CD4-positive, CD25-positive, alpha-beta regulatory T cell (primary cell): ENCODE measurements at regions not wholly inside any gene's neighbourhood (a gene's known extent, or its start where the extent isn't known, plus 50 kb on each side); places are given as distances from the start of the nearest gene placed in this dataset.

Source experiments
- ATAC-seq, 2 donors: fragments of 150-1000 bp; cut with Tn5 transposase; one replicate each; pipeline ENCODE4 v1.10.0; 2021; ENCODE audit warnings: low read depth in 2 of 2, moderate number of reproducible peaks in 2 of 2, moderate library complexity in 1 of 2
- DNase-seq, 3 donors: peaks; one replicate each; pipeline versions ENCODE4 v3.0.0 to v3.0.0-alpha.2; 2012 to 2022; ENCODE audit warnings: mixed read lengths in 1 of 3
- H3K27ac ChIP-seq: one replicate; pipeline ENCODE4 v1.7.0; 2013; ENCODE audit warnings: mild to moderate bottlenecking, low read length; ENCODE audit not compliant: insufficient read depth, poor library complexity, severe bottlenecking
- H3K27me3 ChIP-seq: one replicate; pipeline ENCODE4 v1.7.0; 2013; ENCODE audit warnings: low read length; ENCODE audit not compliant: control insufficient read depth, insufficient read depth
- H3K36me3 ChIP-seq: one replicate; pipeline ENCODE4 v1.7.0; 2013; ENCODE audit warnings: mild to moderate bottlenecking, low read length, moderate library complexity; ENCODE audit not compliant: control insufficient read depth, insufficient read depth
- H3K4me1 ChIP-seq: 2 replicates; pipeline ENCODE4 v1.7.0; 2013; ENCODE audit warnings: mild to moderate bottlenecking, low read length; ENCODE audit not compliant: insufficient read depth, control insufficient read depth, poor library complexity, severe bottlenecking
- H3K4me3 ChIP-seq: one replicate; pipeline ENCODE4 v1.7.0; 2013; ENCODE audit warnings: low read depth, mild to moderate bottlenecking, low read length, moderate library complexity
- H3K9me3 ChIP-seq, 2 experiments: 1 replicate in 1 of 2; 2 replicates in 1 of 2; pipeline ENCODE4 v1.7.0; 2013; ENCODE audit warnings: low read length in 2 of 2, mild to moderate bottlenecking in 1 of 2, moderate library complexity in 1 of 2; ENCODE audit not compliant: control insufficient read depth in 2 of 2
- H3K27ac Mint-ChIP-seq, 3 donors: one replicate each; pipeline ENCODE4 v1.8.0; 2020 to 2022; ENCODE audit warnings: mild to moderate bottlenecking in 3 of 3, mixed read lengths in 3 of 3, moderate library complexity in 2 of 3
- H3K27me3 Mint-ChIP-seq: one replicate; pipeline ENCODE4 v1.8.0; 2022; ENCODE audit warnings: mild to moderate bottlenecking, mixed read lengths
- H3K36me3 Mint-ChIP-seq: one replicate; pipeline ENCODE4 v1.8.0; 2020; ENCODE audit warnings: mixed read lengths
- H3K4me1 Mint-ChIP-seq, 4 donors: one replicate each; pipeline ENCODE4 v1.8.0; 2020 to 2022; ENCODE audit warnings: mixed read lengths in 4 of 4, mild to moderate bottlenecking in 1 of 4
- H3K4me3 Mint-ChIP-seq, 4 donors: one replicate each; pipeline ENCODE4 v1.8.0; 2020 to 2022; ENCODE audit warnings: mild to moderate bottlenecking in 4 of 4, mixed read lengths in 4 of 4, moderate library complexity in 3 of 4
- H3K9me3 Mint-ChIP-seq, 7 donors: one replicate each; pipeline ENCODE4 v1.8.0; 2020 to 2022; ENCODE audit warnings: mixed read lengths in 7 of 7, mild to moderate bottlenecking in 3 of 7, moderate library complexity in 2 of 7

DNA sequence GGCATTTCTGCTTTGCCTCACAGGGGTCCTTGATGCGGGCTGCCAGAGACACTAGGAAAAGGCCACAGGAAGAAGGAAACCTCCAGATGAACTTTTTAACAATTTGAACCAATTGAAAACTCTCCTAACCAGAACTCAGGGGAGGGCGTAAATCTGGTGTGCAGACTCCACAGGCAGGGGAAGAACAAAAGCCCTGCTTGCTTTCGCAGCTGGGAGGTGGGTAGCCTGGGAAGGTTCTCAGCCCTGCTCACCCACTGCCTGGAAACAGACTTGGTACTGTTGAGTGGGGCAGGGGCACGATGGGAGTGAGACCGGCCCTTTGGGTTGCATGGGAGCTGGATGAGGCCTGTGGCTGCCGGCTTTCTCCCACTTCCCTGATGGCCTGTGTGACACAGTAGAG is 237.8 kb upstream of the TLE4 start:
- Histone ChIP-seq H3K4me3 (no peak overlapping the region), H3K9me3 (peaks cover 0 to 8% of the 10 kb centered on the region in 2 experiments), H3K4me1 (no peaks in the 10 kb centered on the region), H3K27me3 (no peaks in the 10 kb centered on the region), H3K27ac (no peak overlapping the region), H3K36me3 (no peaks in the 10 kb centered on the region)
- DNase-seq (no peak), ATAC-seq (no peak)
- Mint-ChIP-seq H3K9me3 (peaks cover 0 to 4% (median 2%) of the 10 kb centered on the region in 7 donors), H3K27me3 (no peaks in the 10 kb centered on the region), H3K4me1 (no peaks in the 10 kb centered on the region), H3K36me3 (no peaks in the 10 kb centered on the region), H3K4me3 (no peak overlapping the region), H3K27ac (no peak overlapping the region)

DNA sequence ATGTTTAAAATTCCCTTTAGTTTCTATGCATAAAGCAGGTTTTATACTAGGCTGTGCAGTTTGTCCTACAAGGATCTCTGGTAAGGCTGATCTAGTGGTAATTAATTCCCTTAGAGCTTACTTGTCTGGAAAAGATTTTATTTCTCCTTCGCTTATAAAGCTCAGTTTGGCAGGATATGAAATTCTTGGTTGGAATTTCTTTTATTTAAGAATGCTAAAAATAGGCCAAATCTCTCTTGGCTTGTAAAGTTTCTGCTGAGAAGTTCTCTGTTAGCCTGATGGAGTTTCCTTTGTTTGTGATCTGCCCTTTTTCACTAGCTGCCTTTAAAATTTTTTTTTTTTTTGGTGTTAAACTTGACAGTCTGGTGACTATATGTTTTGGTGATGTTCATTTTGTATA is 237.1 kb upstream of the TLE4 start:
- Mint-ChIP-seq H3K4me1 (no peaks in the 10 kb centered on the region), H3K27ac (no peak overlapping the region), H3K27me3 (no peaks in the 10 kb centered on the region), H3K9me3 (peaks cover 0 to 4% (median 2%) of the 10 kb centered on the region in 7 donors), H3K4me3 (no peak overlapping the region), H3K36me3 (no peaks in the 10 kb centered on the region)
- Histone ChIP-seq H3K27me3 (no peaks in the 10 kb centered on the region), H3K36me3 (no peaks in the 10 kb centered on the region), H3K27ac (no peak overlapping the region), H3K4me3 (no peak overlapping the region), H3K4me1 (no peaks in the 10 kb centered on the region), H3K9me3 (peaks cover 0 to 8% of the 10 kb centered on the region in 2 experiments)
- DNase-seq (no peak), ATAC-seq (no peak)

DNA sequence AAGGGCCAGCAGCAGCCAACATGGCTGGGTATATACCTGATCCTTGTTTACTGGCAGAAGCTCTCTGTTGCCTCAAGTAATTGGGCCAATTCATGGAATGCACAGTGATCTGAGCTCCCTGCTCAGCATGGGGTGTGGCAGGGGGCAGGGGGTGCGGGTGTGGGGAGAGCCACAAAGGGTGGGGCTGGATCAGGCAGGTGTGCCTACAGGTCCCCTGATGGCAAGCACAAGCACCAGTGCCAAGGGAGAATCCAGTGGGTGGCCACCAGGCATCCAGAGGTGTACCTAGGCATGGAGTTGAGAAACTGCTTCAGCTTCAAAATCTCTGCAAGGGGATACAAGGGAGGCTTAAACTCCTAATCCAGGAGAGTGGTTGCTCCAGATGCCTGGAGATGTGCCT is 235.8 kb upstream of the TLE4 start:
- no peak for ATAC-seq
- H3K27ac Mint-ChIP-seq, result no peak overlapping the region
- H3K27ac ChIP-seq, result no peak overlapping the region
- peaks cover 0 to 8% of the 10 kb centered on the region in 2 experiments for H3K9me3 ChIP-seq
- DNase-seq, result no peak
- no peaks in the 10 kb centered on the region for H3K4me1 Mint-ChIP-seq
- no peak overlapping the region for H3K4me3 ChIP-seq
- H3K4me3 Mint-ChIP-seq, result no peak overlapping the region
- no peaks in the 10 kb centered on the region for H3K36me3 Mint-ChIP-seq
- H3K4me1 ChIP-seq, result no peaks in the 10 kb centered on the region
- no peaks in the 10 kb centered on the region for H3K27me3 ChIP-seq
- no peaks in the 10 kb centered on the region for H3K36me3 ChIP-seq
- H3K27me3 Mint-ChIP-seq, result no peaks in the 10 kb centered on the region
- H3K9me3 Mint-ChIP-seq, result peaks cover 0 to 3% (median 2%) of the 10 kb centered on the region in 7 donors

GRCh38 chr9:79341561-79341960 is 230.2 kb upstream of the TLE4 start:
- peaks cover 0 to 2% of the 10 kb centered on the region in 2 experiments for H3K9me3 ChIP-seq
- Mint-ChIP-seq H3K27me3 (no peaks in the 10 kb centered on the region), H3K4me1 (no peaks in the 10 kb centered on the region), H3K4me3 (no peak overlapping the region), H3K9me3 (peaks cover 0 to 3% (median 0%) of the 10 kb centered on the region in 7 donors), H3K36me3 (no peaks in the 10 kb centered on the region), H3K27ac (no peak overlapping the region)
- H3K4me3 ChIP-seq, result no peak overlapping the region
- no peaks in the 10 kb centered on the region for H3K27me3 ChIP-seq
- no peaks in the 10 kb centered on the region for H3K4me1 ChIP-seq
- H3K36me3 ChIP-seq, result no peaks in the 10 kb centered on the region
- DNase-seq (no peak), ATAC-seq (no peak)
- no peak overlapping the region for H3K27ac ChIP-seq

GRCh38 chr9:79346350-79347020 is 225.3 kb upstream of the TLE4 start:
- Mint-ChIP-seq H3K27ac (no peak overlapping the region), H3K9me3 (peaks cover 0 to 2% (median 0%) of the 10 kb centered on the region in 7 donors), H3K4me3 (no peak overlapping the region), H3K36me3 (no peaks in the 10 kb centered on the region), H3K27me3 (no peaks in the 10 kb centered on the region), H3K4me1 (no peaks in the 10 kb centered on the region)
- DNase-seq (no peak), ATAC-seq (no peak)
- Histone ChIP-seq H3K4me1 (no peaks in the 10 kb centered on the region), H3K36me3 (no peaks in the 10 kb centered on the region), H3K27ac (no peak overlapping the region), H3K4me3 (no peak overlapping the region), H3K9me3 (no peaks in the 10 kb centered on the region), H3K27me3 (no peaks in the 10 kb centered on the region)

GRCh38 chr9:79352322-79352721 is 219.4 kb upstream of the TLE4 start:
- no peaks in the 10 kb centered on the region for H3K27me3 ChIP-seq
- Mint-ChIP-seq H3K4me1 (no peaks in the 10 kb centered on the region), H3K36me3 (no peaks in the 10 kb centered on the region), H3K4me3 (no peak overlapping the region), H3K9me3 (peaks cover 0 to 4% (median 0%) of the 10 kb centered on the region in 7 donors), H3K27ac (no peak overlapping the region), H3K27me3 (no peaks in the 10 kb centered on the region)
- H3K36me3 ChIP-seq, result no peaks in the 10 kb centered on the region
- no peaks in the 10 kb centered on the region for H3K9me3 ChIP-seq
- H3K4me3 ChIP-seq, result no peak overlapping the region
- ATAC-seq (no peak), DNase-seq (no peak)
- no peak overlapping the region for H3K27ac ChIP-seq
- no peaks in the 10 kb centered on the region for H3K4me1 ChIP-seq

DNA sequence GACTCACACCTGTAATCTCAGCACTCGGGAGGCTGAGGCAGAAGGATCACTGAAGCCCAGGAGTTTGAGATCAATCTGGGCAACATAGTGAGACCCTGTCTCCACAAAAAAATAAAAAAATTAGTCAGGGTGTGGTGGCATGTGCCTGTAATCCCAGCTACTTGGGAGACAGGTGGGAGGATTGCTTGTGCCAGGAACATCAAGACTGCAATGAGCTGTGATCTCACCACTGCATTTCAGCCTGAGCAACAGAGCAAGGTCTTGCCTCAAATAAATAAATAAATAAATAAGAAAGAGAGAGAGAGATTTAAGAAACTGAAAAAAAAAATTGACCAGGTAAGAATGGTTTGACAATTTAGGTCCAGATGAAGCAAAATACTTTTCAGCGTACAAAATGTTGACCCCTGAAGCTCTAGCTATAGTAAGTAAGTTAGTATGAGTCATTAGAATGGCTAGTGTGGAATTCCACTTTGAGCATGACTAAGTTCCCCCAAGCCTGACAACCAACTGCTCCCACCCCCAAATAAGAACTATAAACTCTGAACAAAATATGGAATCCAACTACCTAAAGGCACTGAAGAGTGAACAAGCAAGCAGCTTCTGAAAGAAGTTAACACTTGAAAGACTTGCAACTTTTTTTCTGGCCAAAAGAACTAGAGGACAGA is 217.8 kb upstream of the TLE4 start:
- H3K4me3 ChIP-seq, result no peak overlapping the region
- ATAC-seq (no peak), DNase-seq (no peak)
- Mint-ChIP-seq H3K27me3 (no peaks in the 10 kb centered on the region), H3K36me3 (no peaks in the 10 kb centered on the region), H3K4me3 (no peak overlapping the region), H3K4me1 (no peaks in the 10 kb centered on the region), H3K9me3 (peaks cover 0 to 5% (median 0%) of the 10 kb centered on the region in 7 donors), H3K27ac (no peak overlapping the region)
- no peaks in the 10 kb centered on the region for H3K36me3 ChIP-seq
- H3K9me3 ChIP-seq, result no peaks in the 10 kb centered on the region
- no peaks in the 10 kb centered on the region for H3K27me3 ChIP-seq
- H3K27ac ChIP-seq, result no peak overlapping the region
- H3K4me1 ChIP-seq, result no peaks in the 10 kb centered on the region

GRCh38 chr9:79357194-79357593 is 214.6 kb upstream of the TLE4 start:
- peaks cover 0 to 5% (median 0%) of the 10 kb centered on the region in 7 donors for H3K9me3 Mint-ChIP-seq

More at GRCh38 chr9:79357194-79357593, 214.6 kb upstream of the TLE4 start:
- Mint-ChIP-seq H3K27ac (no peak overlapping the region), H3K27me3 (no peaks in the 10 kb centered on the region), H3K4me3 (no peak overlapping the region), H3K4me1 (no peaks in the 10 kb centered on the region), H3K36me3 (no peaks in the 10 kb centered on the region)
- Histone ChIP-seq H3K9me3 (no peaks in the 10 kb centered on the region), H3K4me1 (no peaks in the 10 kb centered on the region), H3K36me3 (no peaks in the 10 kb centered on the region), H3K4me3 (no peak overlapping the region), H3K27me3 (no peaks in the 10 kb centered on the region), H3K27ac (no peak overlapping the region)
- DNase-seq, result no peak
- no peak for ATAC-seq
